Gastrocnemius medialis (tissue), 4 donors: ENCODE measurements at regions not wholly inside any gene's neighbourhood (a gene's known extent, or its start where the extent isn't known, plus 50 kb on each side); places are given as distances from the start of the nearest gene placed in this dataset.

Source experiments
- ATAC-seq, 2 donors: fragments of 150-250 bp; one replicate each; pipeline ENCODE4 v1.9.1; 2016
- DNase-seq, 2 donors: peaks; one replicate each; pipeline ENCODE4 v3.0.0-alpha.2; 2019
- H3K27ac ChIP-seq, 4 donors: fragments of 200-600 bp; sonication (generic); 1 replicate in 1 of 4; 2 replicates in 3 of 4; pipeline ENCODE4 v1.5.1; 2016 to 2018; ENCODE audit warnings: mild to moderate bottlenecking in 2 of 4, moderate library complexity in 1 of 4
- H3K27me3 ChIP-seq, 3 donors: fragments of 200-600 bp; sonication (generic) in 2 of 3; 1 replicate in 1 of 3; 2 replicates in 2 of 3; pipeline versions ENCODE4 v1.5.1 to v1.6.0; 2016 to 2019; ENCODE audit warnings: mild to moderate bottlenecking in 1 of 3, moderate library complexity in 1 of 3
- H3K36me3 ChIP-seq, 2 donors: fragments of 200-600 bp; sonication (generic) in 1 of 2; one replicate each; pipeline ENCODE4 v1.5.1; 2017 to 2018
- H3K4me1 ChIP-seq, 2 donors: fragments of 200-600 bp; sonication (generic) in 1 of 2; one replicate each; pipeline ENCODE4 v1.5.1; 2016 to 2017; ENCODE audit warnings: mild to moderate bottlenecking in 2 of 2
- H3K4me3 ChIP-seq, 4 donors: fragments of 200-600 bp; sonication (generic) in 3 of 4; 1 replicate in 1 of 4; 2 replicates in 3 of 4; pipeline ENCODE4 v1.5.1; 2016 to 2019; ENCODE audit warnings: mild to moderate bottlenecking in 2 of 4
- H3K9me3 ChIP-seq, 3 donors: fragments of 200-600 bp; sonication (generic) in 2 of 3; 1 replicate in 1 of 3; 2 replicates in 2 of 3; pipeline ENCODE4 v1.5.1; 2016 to 2019
- CTCF ChIP-seq, 5 experiments: fragments of 450-650 bp in 3 of 5; fragments of 200-600 bp in 2 of 5; sonication (generic) in 2 of 5; IDR thresholded peaks in 4 of 5; conservative IDR thresholded peaks in 1 of 5; 1 replicate in 4 of 5; 2 replicates in 1 of 5; pipeline ENCODE4 v1.5.1; 2016 to 2019; ENCODE audit warnings: antibody characterized with exemption in 5 of 5, mild to moderate bottlenecking in 3 of 5, moderate library complexity in 3 of 5
- POLR2A ChIP-seq, 2 donors: fragments of 450-650 bp; IDR thresholded peaks; one replicate each; pipeline ENCODE4 v1.6.1; 2017; ENCODE audit warnings: antibody characterized with exemption in 2 of 2, mild to moderate bottlenecking in 2 of 2, moderate library complexity in 2 of 2
- in situ Hi-C, 4 donors: fragments of 200-750 bp; cut with MboI; loops; one replicate each; pipeline versions ENCODE4 v1.15.0 to v1.8.0; 2017; ENCODE audit warnings: low sequenced_read_pairs in 4 of 4
- intact Hi-C: fragments of 100-400 bp; cut with DNase I; formaldehyde crosslinking; loops from one replicate; pipeline ENCODE4 v1.15.1; 2023; ENCODE audit warnings: low total_unique reads

GRCh38 chr6:144862769-144863168 is 577.6 kb downstream of the UTRN start:
- no peak for DNase-seq
- no peak for ATAC-seq
- Histone ChIP-seq H3K4me3 (no peak overlapping the region), H3K4me1 (no peaks in the 10 kb centered on the region), H3K36me3 (no peaks in the 10 kb centered on the region), H3K27me3 (no peaks in the 10 kb centered on the region), H3K9me3 (no peaks in the 10 kb centered on the region), H3K27ac (no peak overlapping the region)
- TF ChIP-seq CTCF (IDR thresholded peaks at IDR 0.05 in 4 of 5, conservative IDR thresholded peaks at IDR 0.05 in 1 of 5), result no peak
- TF ChIP-seq POLR2A (IDR thresholded peaks at IDR 0.05), result no peak
- intact Hi-C loops, result no loop called here
- in situ Hi-C loops, result no loop called here

- TF ChIP-seq POLR2A (IDR thresholded peaks at IDR 0.05) (no peak), CTCF (IDR thresholded peaks at IDR 0.05 in 4 of 5, conservative IDR thresholded peaks at IDR 0.05 in 1 of 5) (no peak)
- DNase-seq (no peak), ATAC-seq (no peak)
- Histone ChIP-seq H3K27ac (no peak overlapping the region), H3K4me3 (no peak overlapping the region), H3K27me3 (no peaks in the 10 kb centered on the region), H3K9me3 (no peaks in the 10 kb centered on the region), H3K36me3 (no peaks in the 10 kb centered on the region), H3K4me1 (no peaks in the 10 kb centered on the region)
- in situ Hi-C loops (no loop called here), intact Hi-C loops (no loop called here)
Observed at GRCh38 chr6:144867761-144868160, 582.6 kb downstream of the UTRN start.

DNA sequence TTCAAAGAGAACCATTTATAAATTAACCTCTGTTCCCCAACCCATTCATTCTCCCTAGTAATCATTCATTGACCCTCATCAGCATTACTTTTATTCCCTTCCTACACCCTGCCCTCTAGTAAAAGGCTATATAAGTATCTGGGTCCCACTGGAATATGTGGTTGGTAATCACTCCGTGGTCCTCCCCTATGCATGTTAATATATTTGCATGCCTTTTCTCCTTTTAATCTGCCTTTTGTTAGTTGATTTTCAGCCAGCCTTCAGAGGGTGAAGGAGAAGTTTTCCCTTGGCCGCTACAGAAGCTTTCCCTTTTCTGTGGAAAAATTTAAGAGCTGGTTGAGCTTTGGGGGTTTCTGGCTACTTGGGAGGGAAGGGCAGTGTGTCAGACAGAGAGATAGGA is 585.6 kb downstream of the UTRN start:
- TF ChIP-seq CTCF (IDR thresholded peaks at IDR 0.05 in 4 of 5, conservative IDR thresholded peaks at IDR 0.05 in 1 of 5), result no peak
- no peak for TF ChIP-seq POLR2A (IDR thresholded peaks at IDR 0.05)
- intact Hi-C loops (no loop called here), in situ Hi-C loops (no loop called here)
- Histone ChIP-seq H3K36me3 (no peaks in the 10 kb centered on the region), H3K27me3 (no peaks in the 10 kb centered on the region), H3K9me3 (no peaks in the 10 kb centered on the region), H3K4me1 (no peaks in the 10 kb centered on the region), H3K4me3 (no peak overlapping the region), H3K27ac (no peak overlapping the region)
- no peak for ATAC-seq
- DNase-seq, result no peak

GRCh38 chr6:144873623-144874378 is 588.7 kb downstream of the UTRN start:
- in situ Hi-C loops, result no loop called here
- TF ChIP-seq CTCF (IDR thresholded peaks at IDR 0.05 in 4 of 5, conservative IDR thresholded peaks at IDR 0.05 in 1 of 5) (no peak), POLR2A (IDR thresholded peaks at IDR 0.05) (no peak)
- intact Hi-C loops, result no loop called here

GRCh38 chr6:144876689-144877088 is 591.6 kb downstream of the UTRN start:
- no peak overlapping the region for H3K4me3 ChIP-seq

More at GRCh38 chr6:144873623-144874378, 588.7 kb downstream of the UTRN start:
- no peaks in the 10 kb centered on the region for H3K9me3 ChIP-seq
- H3K27me3 ChIP-seq, result no peaks in the 10 kb centered on the region
- H3K4me1 ChIP-seq, result no peaks in the 10 kb centered on the region
- no peak overlapping the region for H3K27ac ChIP-seq
- H3K4me3 ChIP-seq, result no peak overlapping the region
- DNase-seq (no peak), ATAC-seq (no peak)
- no peaks in the 10 kb centered on the region for H3K36me3 ChIP-seq

More at GRCh38 chr6:144876689-144877088, 591.6 kb downstream of the UTRN start:
- TF ChIP-seq CTCF (IDR thresholded peaks at IDR 0.05 in 4 of 5, conservative IDR thresholded peaks at IDR 0.05 in 1 of 5) (no peak), POLR2A (IDR thresholded peaks at IDR 0.05) (no peak)
- H3K4me1 ChIP-seq, result no peaks in the 10 kb centered on the region
- no peaks in the 10 kb centered on the region for H3K9me3 ChIP-seq
- no peaks in the 10 kb centered on the region for H3K36me3 ChIP-seq
- no peak for DNase-seq
- intact Hi-C loops (no loop called here), in situ Hi-C loops (no loop called here)
- no peak for ATAC-seq
- no peak overlapping the region for H3K27ac ChIP-seq
- H3K27me3 ChIP-seq, result no peaks in the 10 kb centered on the region
